ENCODE measurements at regions not wholly inside any gene's neighbourhood (a gene's known extent, or its start where the extent isn't known, plus 50 kb on each side); places are given as distances from the start of the nearest gene placed in this dataset.

DNA sequence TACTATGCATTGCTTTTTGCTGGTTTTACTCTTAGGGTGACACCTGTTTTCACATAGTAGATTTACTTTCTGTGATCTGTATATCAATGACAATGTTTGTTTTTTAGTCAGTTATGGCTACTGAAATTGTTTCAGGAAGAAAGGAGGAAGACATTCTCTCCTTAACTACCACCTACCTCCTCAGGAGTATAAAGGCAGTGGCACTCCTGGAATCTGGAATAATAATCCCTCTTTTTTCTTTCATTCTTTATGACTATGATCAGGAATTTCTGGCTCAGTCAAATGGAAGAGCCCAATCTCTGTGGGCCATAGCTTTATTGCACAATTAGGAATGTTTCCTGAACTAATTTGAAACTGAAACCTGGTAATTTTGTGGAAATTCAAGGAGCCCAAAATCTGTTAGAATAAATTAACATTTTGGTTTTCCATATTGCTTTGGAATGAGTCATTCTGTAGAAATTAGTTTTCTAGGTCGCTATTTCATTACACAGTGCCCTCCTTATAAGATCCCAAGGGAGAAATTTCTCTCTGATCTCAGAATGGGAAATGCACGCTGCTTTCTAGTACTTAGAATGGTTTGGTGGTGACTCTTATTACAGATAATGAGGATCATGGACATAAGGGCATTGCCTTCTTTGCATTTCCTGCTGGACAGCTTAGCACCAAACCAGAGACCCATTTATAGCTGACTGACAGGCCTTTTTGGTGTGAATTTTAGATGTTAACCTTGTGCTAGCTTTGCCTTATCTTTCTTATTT is 95.3 kb upstream of the VLDLR start:
- TF ChIP-seq, protein P1, sequence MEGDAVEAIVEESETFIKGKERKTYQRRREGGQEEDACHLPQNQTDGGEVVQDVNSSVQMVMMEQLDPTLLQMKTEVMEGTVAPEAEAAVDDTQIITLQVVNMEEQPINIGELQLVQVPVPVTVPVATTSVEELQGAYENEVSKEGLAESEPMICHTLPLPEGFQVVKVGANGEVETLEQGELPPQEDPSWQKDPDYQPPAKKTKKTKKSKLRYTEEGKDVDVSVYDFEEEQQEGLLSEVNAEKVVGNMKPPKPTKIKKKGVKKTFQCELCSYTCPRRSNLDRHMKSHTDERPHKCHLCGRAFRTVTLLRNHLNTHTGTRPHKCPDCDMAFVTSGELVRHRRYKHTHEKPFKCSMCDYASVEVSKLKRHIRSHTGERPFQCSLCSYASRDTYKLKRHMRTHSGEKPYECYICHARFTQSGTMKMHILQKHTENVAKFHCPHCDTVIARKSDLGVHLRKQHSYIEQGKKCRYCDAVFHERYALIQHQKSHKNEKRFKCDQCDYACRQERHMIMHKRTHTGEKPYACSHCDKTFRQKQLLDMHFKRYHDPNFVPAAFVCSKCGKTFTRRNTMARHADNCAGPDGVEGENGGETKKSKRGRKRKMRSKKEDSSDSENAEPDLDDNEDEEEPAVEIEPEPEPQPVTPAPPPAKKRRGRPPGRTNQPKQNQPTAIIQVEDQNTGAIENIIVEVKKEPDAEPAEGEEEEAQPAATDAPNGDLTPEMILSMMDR (IDR thresholded peaks at IDR 0.05; ENCODE audit: insufficient read depth, low read depth, low read length) = no peak
- no peak for TF ChIP-seq EZH2 (IDR thresholded peaks at IDR 0.05; ENCODE audit: insufficient read depth, low read length)

Data from astrocyte (in vitro differentiated cells and primary cell).